SK-N-MC (cell line): ENCODE measurements at regions not wholly inside any gene's neighbourhood (a gene's known extent, or its start where the extent isn't known, plus 50 kb on each side); places are given as distances from the start of the nearest gene placed in this dataset.

ENCODE experiments used
- EZH2 ChIP-seq: fragments of 200-600 bp; sonication (generic); IDR thresholded peaks from one replicate; pipeline ENCODE4 v1.6.1; 2017; ENCODE audit warnings: antibody characterized with exemption
- FOXP2 ChIP-seq: optimal IDR thresholded peaks from 2 replicates; pipeline ENCODE3; 2011; ENCODE audit warnings: mild to moderate bottlenecking, moderate library complexity; ENCODE audit not compliant: insufficient read depth; ENCODE audit errors: extremely low read length, control extremely low read depth
- POLR2AphosphoS5 ChIP-seq: IDR thresholded peaks from 2 replicates; pipeline ENCODE4 v1.6.1; 2012; ENCODE audit warnings: mild to moderate bottlenecking, low read depth, low read length, borderline replicate concordance

DNA sequence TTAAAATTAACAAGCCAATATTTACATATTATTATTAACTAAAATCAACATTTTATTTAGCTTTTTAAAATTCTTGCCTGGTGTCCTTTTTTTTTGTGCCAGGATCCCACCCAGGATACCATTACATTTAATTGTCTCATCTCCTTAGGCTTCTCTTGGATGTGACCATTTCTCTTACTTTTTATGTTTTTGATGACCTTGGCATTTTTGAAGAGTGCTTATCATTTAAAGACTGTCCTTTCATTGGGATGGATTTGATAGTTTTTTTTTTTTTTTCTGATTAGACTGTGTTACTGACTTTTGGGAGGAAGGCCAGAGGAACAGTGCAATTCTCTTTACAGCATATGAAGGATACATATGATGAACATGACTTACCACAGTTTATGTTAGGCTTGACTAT, 181.4 kb upstream of the SMIM30 start:
- TF ChIP-seq POLR2AphosphoS5 (no peak), EZH2 (no peak), FOXP2 (no peak)
